GM12878 (cell line): ENCODE measurements at regions not wholly inside any gene's neighbourhood (a gene's known extent, or its start where the extent isn't known, plus 50 kb on each side); places are given as distances from the start of the nearest gene placed in this dataset.

Experiments used
- ATAC-seq: fragments of 200-7000 bp; cut with Tn5 transposase; 3 replicates; pipeline ENCODE4 v1.9.1; 2020; ENCODE audit warnings: mild to moderate bottlenecking, moderate library complexity
- BruUV-seq: library from RNA; stranded (reverse); fragments of 400-500 nt; replicated peaks from 2 replicates; lab custom pipeline; 2021; lab: Mats Ljungman, UMichigan
- CTCF ChIA-PET: fragments of 300-600 bp; sonication (Branson Sonifier 250); formaldehyde crosslinking; extraction: SDS; loops from one replicate; lab custom pipeline; 2021; ENCODE audit warnings: inconsistent platforms; lab: Yijun Ruan, JAX
- POLR2A ChIA-PET: fragments of 350-600 bp; formaldehyde crosslinking; extraction: SDS; loops from one replicate; lab custom pipeline; 2021; ENCODE audit warnings: inconsistent platforms; lab: Charles Lee
- RAD21 ChIA-PET: fragments of 300-600 bp; sonication (Branson Sonifier 250); formaldehyde crosslinking; loops from one replicate; lab custom pipeline; 2023; ENCODE audit warnings: antibody characterized with exemption; ENCODE audit not compliant: unreplicated experiment; lab: Charles Lee
- SMC1A ChIA-PET: fragments of 300-600 bp; sonication (Branson Sonifier 250); formaldehyde crosslinking; loops from one replicate; lab custom pipeline; 2023; ENCODE audit not compliant: unreplicated experiment, uncharacterized antibody; lab: Charles Lee
- DNase-seq: peaks from one replicate; pipeline ENCODE4 v3.0.0-alpha.2; 2011; ENCODE audit warnings: low read depth, low spot score
- FAIRE-seq: peaks from 3 replicates; lab custom pipeline; 2011; peaks lifted over from hg19 to GRCh38; lab: Jason Lieb, UNC
- H2AFZ ChIP-seq: 2 replicates; pipeline ENCODE4 v1.6.0; 2011; ENCODE audit warnings: low read depth, low read length, control low read depth; ENCODE audit not compliant: control insufficient read depth
- H3K27ac ChIP-seq: 2 replicates; pipeline ENCODE4 v1.5.1; 2011; ENCODE audit warnings: control low read depth; ENCODE audit not compliant: control insufficient read depth, insufficient read depth
- H3K27me3 ChIP-seq, 2 experiments: replicated peaks in 1 of 2; 2 replicates each; pipeline versions ENCODE4 v1.6.0 to v1.6.1; 2011; ENCODE audit warnings: low read length in 1 of 2; ENCODE audit not compliant: control insufficient read depth in 2 of 2, insufficient read depth in 2 of 2
- H3K36me3 ChIP-seq, 2 experiments: 2 replicates each; pipeline ENCODE4 v1.5.1; 2011; ENCODE audit warnings: low read length in 1 of 2; ENCODE audit not compliant: control insufficient read depth in 2 of 2, insufficient read depth in 2 of 2
- H3K4me1 ChIP-seq: 2 replicates; pipeline ENCODE4 v1.6.1; 2011; ENCODE audit warnings: mild to moderate bottlenecking, low read length, moderate library complexity, mixed read lengths; ENCODE audit not compliant: control insufficient read depth, insufficient read depth
- H3K4me2 ChIP-seq: 2 replicates; pipeline ENCODE4 v1.6.0; 2011; ENCODE audit warnings: control low read depth; ENCODE audit not compliant: control insufficient read depth, insufficient read depth
- H3K4me3 ChIP-seq: fragments of 200-600 bp; sonication (generic); 2 replicates; pipeline ENCODE4 v1.5.1; 2016
- H3K79me2 ChIP-seq: 2 replicates; pipeline ENCODE4 v1.6.0; 2011; ENCODE audit warnings: low read length; ENCODE audit not compliant: control insufficient read depth, insufficient read depth
- H3K9ac ChIP-seq: 2 replicates; pipeline ENCODE4 v1.8.0; 2011; ENCODE audit warnings: low read length, control low read depth, mixed read lengths; ENCODE audit not compliant: control insufficient read depth, insufficient read depth
- H3K9me3 ChIP-seq: replicated peaks from 3 replicates; pipeline ENCODE4 v1.5.1; 2011; ENCODE audit warnings: mild to moderate bottlenecking, low read length; ENCODE audit not compliant: control insufficient read depth, insufficient read depth
- H4K20me1 ChIP-seq: 2 replicates; pipeline ENCODE4 v1.6.0; 2011; ENCODE audit not compliant: control insufficient read depth, insufficient read depth
- BHLHE40 ChIP-seq, 2 experiments: fragments of 450-650 bp in 1 of 2; IDR thresholded peaks; 2 replicates each; pipeline ENCODE4 v1.6.1; 2011 to 2017; ENCODE audit warnings: low read depth in 2 of 2, borderline replicate concordance in 1 of 2, improper control_type of control experiment in 1 of 2, low read length in 1 of 2, mild to moderate bottlenecking in 1 of 2
- EED ChIP-seq: sonication (generic); IDR thresholded peaks from 2 replicates; pipeline ENCODE4 v1.6.1; 2016; ENCODE audit warnings: antibody characterized with exemption, low read depth
- JUNB ChIP-seq: IDR thresholded peaks from 2 replicates; pipeline ENCODE4 v1.6.1; 2016; ENCODE audit warnings: antibody characterized with exemption, mild to moderate bottlenecking
- POU2F2 ChIP-seq: IDR thresholded peaks from 3 replicates; pipeline ENCODE4 v1.6.1; 2011; ENCODE audit warnings: low read depth, mild to moderate bottlenecking, low read length, borderline replicate concordance
- ZNF24 ChIP-seq: fragments of 450-650 bp; IDR thresholded peaks from 2 replicates; pipeline ENCODE4 v1.6.1; 2017; ENCODE audit warnings: antibody characterized with exemption, mild to moderate bottlenecking
- WGBS: methylation state at CpG from one replicate; pipeline ENCODE4 v1.1.6; 2016; ENCODE audit warnings: low lambda C conversion rate; ENCODE audit not compliant: insufficient replicate concordance, insufficient coverage; ENCODE audit errors: missing lambda C conversion rate; 5-methylcytosine and 5-hydroxymethylcytosine counted together
- in situ Hi-C: fragments of 300-500 bp; cut with MboI; formaldehyde crosslinking; loops from 9 replicates; pipeline ENCODE4 v1.14.3; 2018; ENCODE audit warnings: mixed read lengths
- intact Hi-C: fragments of 100-400 bp; cut with micrococcal nuclease; formaldehyde crosslinking; loops from one replicate; pipeline ENCODE4 v1.14.2; 2022; ENCODE audit not compliant: unreplicated experiment
- TF ChIP-seq, protein P1 (sequence below): IDR thresholded peaks from 2 replicates; pipeline ENCODE4 v1.6.1; 2011; ENCODE audit warnings: borderline replicate concordance, low read depth, mild to moderate bottlenecking, moderate library complexity, low read length; ENCODE audit not compliant: insufficient read depth, poor library complexity, severe bottlenecking
- TF ChIP-seq, protein P2 (sequence below): fragments of 450-650 bp; IDR thresholded peaks from 2 replicates; pipeline ENCODE4 v1.6.1; 2017; ENCODE audit warnings: mild to moderate bottlenecking, moderate library complexity
- TF ChIP-seq, protein P3 (sequence below): fragments of 450-650 bp; IDR thresholded peaks from 2 replicates; pipeline ENCODE4 v1.6.1; 2018; ENCODE audit warnings: mild to moderate bottlenecking, low read depth, moderate library complexity; ENCODE audit not compliant: partially characterized antibody

DNA sequence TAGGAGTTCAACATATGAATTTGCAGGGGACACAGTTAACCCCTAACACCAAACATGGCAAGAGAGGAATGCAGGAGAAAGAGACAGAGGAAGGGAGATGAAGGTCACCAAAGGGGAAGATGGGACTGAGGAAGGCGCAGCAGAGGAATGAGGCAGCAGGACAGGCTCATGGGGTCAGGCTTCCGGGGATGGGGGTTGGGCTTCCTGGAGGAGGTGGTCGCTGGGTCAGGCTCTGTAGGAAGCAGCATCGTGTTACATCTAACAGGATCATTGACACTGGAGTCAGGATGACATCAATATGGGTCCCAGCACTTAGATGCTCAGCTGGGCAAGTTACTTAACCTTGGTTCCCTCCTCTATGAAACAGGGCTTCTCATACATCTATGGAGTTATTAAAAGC lies 113.2 kb downstream of the NPTX2 start:
- POLR2A ChIA-PET = no interaction called here
- DNase-seq (no peak), FAIRE-seq (no peak)
- RAD21 ChIA-PET = no interaction called here
- WGBS = 34% methylated on average over 4 of the region's 4 CpGs
- H3K4me2 ChIP-seq = no peak overlapping the region
- TF ChIP-seq, protein P1, sequence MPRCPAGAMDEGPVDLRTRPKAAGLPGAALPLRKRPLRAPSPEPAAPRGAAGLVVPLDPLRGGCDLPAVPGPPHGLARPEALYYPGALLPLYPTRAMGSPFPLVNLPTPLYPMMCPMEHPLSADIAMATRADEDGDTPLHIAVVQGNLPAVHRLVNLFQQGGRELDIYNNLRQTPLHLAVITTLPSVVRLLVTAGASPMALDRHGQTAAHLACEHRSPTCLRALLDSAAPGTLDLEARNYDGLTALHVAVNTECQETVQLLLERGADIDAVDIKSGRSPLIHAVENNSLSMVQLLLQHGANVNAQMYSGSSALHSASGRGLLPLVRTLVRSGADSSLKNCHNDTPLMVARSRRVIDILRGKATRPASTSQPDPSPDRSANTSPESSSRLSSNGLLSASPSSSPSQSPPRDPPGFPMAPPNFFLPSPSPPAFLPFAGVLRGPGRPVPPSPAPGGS = no peak
- TF ChIP-seq EED (no peak), BHLHE40 (IDR thresholded peaks at IDR 0.05; ENCODE audit: borderline replicate concordance in 1 of 2, low read depth in 2 of 2, low read length in 1 of 2) (no peak)
- TF ChIP-seq, all 136 proteins: peak for 0
- Histone ChIP-seq H3K9me3 (no peaks in the 10 kb centered on the region), H3K27me3 (no peaks in the 10 kb centered on the region; a peak in 1 of 4 replicates), H4K20me1 (no peaks in the 10 kb centered on the region), H3K27ac (no peak overlapping the region), H3K4me3 (no peak overlapping the region), H3K9ac (no peak overlapping the region), H3K79me2 (no peaks in the 10 kb centered on the region), H3K36me3 (no peaks in the 10 kb centered on the region), H3K4me1 (no peaks in the 10 kb centered on the region), H2AFZ (no peak overlapping the region)
- ChIA-PET SMC1A (no interaction called here), CTCF (interaction anchor here (2.9 kb wide), 1 partner anchor 15 kb away, joined by 11 read pairs; no protein-coding TSS in a partner anchor)
- intact Hi-C loops (no loop called here), in situ Hi-C loops (no loop called here)
- no peak for ATAC-seq
- no TSS peak for BruUV-seq

DNA sequence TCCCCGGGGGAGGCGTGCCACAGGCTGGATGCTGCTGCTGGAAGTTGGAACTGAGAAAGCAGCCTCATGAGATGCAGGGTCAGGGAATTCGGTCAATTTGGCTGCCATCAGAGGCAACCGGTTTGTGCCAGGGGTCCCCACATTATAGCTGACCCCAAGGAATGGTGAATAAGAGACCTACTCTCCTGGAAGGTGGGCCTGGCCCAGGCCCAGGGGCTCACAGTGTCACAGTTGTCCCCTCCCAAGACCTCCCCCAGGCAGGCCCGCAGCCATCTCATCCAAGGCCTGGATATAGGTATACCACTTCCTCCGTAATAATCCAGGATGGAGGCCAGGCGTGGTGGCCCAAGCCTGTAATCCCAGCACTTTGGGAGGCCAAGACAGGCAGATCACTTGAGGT lies 114.6 kb downstream of the NPTX2 start:
- Histone ChIP-seq H3K36me3 (no peaks in the 10 kb centered on the region), H3K9ac (no peak overlapping the region), H3K4me2 (no peak overlapping the region), H3K4me1 (no peaks in the 10 kb centered on the region), H3K27me3 (no peaks in the 10 kb centered on the region; a peak in 1 of 4 replicates), H2AFZ (no peak overlapping the region), H3K79me2 (no peaks in the 10 kb centered on the region), H3K27ac (no peak overlapping the region), H3K4me3 (no peak overlapping the region), H3K9me3 (no peaks in the 10 kb centered on the region), H4K20me1 (no peaks in the 10 kb centered on the region)
- in situ Hi-C loops (no loop called here), intact Hi-C loops (no loop called here)
- DNase-seq (no peak), FAIRE-seq (no peak), ATAC-seq (no peak)
- ChIA-PET RAD21 (interaction anchor here (0.9 to 1.4 kb wide), 2 partner anchors 97 to 109 kb away, joined by 4 to 5 read pairs; no protein-coding TSS in a partner anchor), POLR2A (no interaction called here), CTCF (interaction anchor here (1.1 to 2.9 kb wide), 4 partner anchors 14 to 110 kb away, joined by 4 to 11 read pairs (median 7); no protein-coding TSS in a partner anchor), SMC1A (interaction anchor here (0.6 kb wide), 1 partner anchor 344 kb away, joined by 3 read pairs; no protein-coding TSS in a partner anchor)
- WGBS = 62% methylated on average over 7 of the region's 7 CpGs
- TF ChIP-seq POU2F2 = no peak
- TF ChIP-seq JUNB = no peak
- TF ChIP-seq ZNF24 = no peak
- TF ChIP-seq, protein P2, sequence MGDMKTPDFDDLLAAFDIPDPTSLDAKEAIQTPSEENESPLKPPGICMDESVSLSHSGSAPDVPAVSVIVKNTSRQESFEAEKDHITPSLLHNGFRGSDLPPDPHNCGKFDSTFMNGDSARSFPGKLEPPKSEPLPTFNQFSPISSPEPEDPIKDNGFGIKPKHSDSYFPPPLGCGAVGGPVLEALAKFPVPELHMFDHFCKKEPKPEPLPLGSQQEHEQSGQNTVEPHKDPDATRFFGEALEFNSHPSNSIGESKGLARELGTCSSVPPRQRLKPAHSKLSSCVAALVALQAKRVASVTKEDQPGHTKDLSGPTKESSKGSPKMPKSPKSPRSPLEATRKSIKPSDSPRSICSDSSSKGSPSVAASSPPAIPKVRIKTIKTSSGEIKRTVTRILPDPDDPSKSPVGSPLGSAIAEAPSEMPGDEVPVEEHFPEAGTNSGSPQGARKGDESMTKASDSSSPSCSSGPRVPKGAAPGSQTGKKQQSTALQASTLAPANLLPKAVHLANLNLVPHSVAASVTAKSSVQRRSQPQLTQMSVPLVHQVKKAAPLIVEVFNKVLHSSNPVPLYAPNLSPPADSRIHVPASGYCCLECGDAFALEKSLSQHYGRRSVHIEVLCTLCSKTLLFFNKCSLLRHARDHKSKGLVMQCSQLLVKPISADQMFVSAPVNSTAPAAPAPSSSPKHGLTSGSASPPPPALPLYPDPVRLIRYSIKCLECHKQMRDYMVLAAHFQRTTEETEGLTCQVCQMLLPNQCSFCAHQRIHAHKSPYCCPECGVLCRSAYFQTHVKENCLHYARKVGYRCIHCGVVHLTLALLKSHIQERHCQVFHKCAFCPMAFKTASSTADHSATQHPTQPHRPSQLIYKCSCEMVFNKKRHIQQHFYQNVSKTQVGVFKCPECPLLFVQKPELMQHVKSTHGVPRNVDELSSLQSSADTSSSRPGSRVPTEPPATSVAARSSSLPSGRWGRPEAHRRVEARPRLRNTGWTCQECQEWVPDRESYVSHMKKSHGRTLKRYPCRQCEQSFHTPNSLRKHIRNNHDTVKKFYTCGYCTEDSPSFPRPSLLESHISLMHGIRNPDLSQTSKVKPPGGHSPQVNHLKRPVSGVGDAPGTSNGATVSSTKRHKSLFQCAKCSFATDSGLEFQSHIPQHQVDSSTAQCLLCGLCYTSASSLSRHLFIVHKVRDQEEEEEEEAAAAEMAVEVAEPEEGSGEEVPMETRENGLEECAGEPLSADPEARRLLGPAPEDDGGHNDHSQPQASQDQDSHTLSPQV = no peak
- TF ChIP-seq, protein P3, sequence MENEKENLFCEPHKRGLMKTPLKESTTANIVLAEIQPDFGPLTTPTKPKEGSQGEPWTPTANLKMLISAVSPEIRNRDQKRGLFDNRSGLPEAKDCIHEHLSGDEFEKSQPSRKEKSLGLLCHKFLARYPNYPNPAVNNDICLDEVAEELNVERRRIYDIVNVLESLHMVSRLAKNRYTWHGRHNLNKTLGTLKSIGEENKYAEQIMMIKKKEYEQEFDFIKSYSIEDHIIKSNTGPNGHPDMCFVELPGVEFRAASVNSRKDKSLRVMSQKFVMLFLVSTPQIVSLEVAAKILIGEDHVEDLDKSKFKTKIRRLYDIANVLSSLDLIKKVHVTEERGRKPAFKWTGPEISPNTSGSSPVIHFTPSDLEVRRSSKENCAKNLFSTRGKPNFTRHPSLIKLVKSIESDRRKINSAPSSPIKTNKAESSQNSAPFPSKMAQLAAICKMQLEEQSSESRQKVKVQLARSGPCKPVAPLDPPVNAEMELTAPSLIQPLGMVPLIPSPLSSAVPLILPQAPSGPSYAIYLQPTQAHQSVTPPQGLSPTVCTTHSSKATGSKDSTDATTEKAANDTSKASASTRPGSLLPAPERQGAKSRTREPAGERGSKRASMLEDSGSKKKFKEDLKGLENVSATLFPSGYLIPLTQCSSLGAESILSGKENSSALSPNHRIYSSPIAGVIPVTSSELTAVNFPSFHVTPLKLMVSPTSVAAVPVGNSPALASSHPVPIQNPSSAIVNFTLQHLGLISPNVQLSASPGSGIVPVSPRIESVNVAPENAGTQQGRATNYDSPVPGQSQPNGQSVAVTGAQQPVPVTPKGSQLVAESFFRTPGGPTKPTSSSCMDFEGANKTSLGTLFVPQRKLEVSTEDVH = no peak
- no TSS peak for BruUV-seq
